ENCODE measurements at regions not wholly inside any gene's neighbourhood (a gene's known extent, or its start where the extent isn't known, plus 50 kb on each side); places are given as distances from the start of the nearest gene placed in this dataset.

- Histone ChIP-seq H3K4me3 (no peak overlapping the region), H3K9ac (no peak overlapping the region), H3K9me3 (replicated peaks in 1 of 11) (peaks cover 7 to 31% (median 27%) of the 10 kb centered on the region in 11 experiments), H3K4me1 (peaks cover 7 to 42% (median 12%) of the 10 kb centered on the region in 10 experiments; a peak in 14 of 20 replicates), H3K36me3 (peaks cover 0 to 4% (median 0%) of the 10 kb centered on the region in 11 experiments; a peak in 2 of 22 replicates), H3K27me3 (no peaks in the 10 kb centered on the region), H4K20me1 (no peaks in the 10 kb centered on the region), H3K27ac (no peak overlapping the region), H3K4me2 (peak overlapping the region in 3 of 11 experiments; percentile 8 to 35 (median 10); a peak in 3 of 22 replicates)
- TF ChIP-seq Cebpa-rat (IDR thresholded peaks at IDR 0.05), result no peak
Observed at GRCh38 chr10:124328477-124329220, 90.1 kb downstream of the OAT start.

DNA sequence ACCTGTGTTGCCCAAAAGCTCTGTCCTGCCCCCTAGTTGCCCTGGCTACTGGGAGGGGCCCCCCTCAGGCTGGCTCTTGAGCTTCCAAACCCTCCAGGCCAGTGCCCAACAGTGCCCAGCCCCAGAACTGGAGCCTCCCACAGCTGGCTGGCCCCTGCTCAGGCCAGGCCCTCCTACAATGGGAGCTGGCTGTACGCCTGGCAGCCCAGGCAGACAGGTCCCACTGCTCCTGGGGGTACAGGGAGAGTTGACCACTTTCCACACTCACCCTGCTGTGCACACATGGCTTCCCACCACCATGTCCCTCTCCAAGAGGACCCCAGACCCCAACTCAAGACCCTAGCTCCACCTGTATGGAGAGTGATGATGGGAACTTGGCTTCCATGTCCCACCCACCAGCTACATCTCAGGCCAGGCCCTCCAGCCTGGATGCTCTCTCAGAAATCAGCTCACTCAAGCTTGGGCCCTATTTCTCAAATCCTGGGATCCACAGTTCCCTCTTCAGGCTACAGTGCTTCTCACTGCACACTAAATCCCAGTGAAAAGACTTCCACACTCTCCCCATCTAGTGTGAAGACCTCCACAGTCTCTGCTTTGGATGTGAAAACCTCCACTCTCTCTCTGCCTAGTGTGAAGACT lies 92.6 kb downstream of the OAT start:
- H3K9me3 ChIP-seq (replicated peaks in 1 of 11), result peaks cover 0 to 5% (median 3%) of the 10 kb centered on the region in 11 experiments; a peak in 12 of 22 replicates
- peak overlapping the region in 1 of 11 experiments; percentile 17; a peak in 1 of 22 replicates for H3K9ac ChIP-seq
- H3K4me3 ChIP-seq, result no peak overlapping the region
- no peaks in the 10 kb centered on the region for H4K20me1 ChIP-seq
- peaks cover 7 to 40% (median 12%) of the 10 kb centered on the region in 10 experiments; a peak in 14 of 20 replicates for H3K4me1 ChIP-seq
- no peaks in the 10 kb centered on the region for H3K36me3 ChIP-seq
- peak overlapping the region in 2 of 11 experiments; percentile 0 to 8; a peak in 1 of 22 replicates for H3K27ac ChIP-seq
- peak overlapping the region in 3 of 11 experiments; percentile 45 to 80 (median 57); a peak in 6 of 22 replicates for H3K4me2 ChIP-seq
- no peaks in the 10 kb centered on the region for H3K27me3 ChIP-seq
- no peak for TF ChIP-seq Cebpa-rat (IDR thresholded peaks at IDR 0.05)

- TF ChIP-seq Cebpa-rat (IDR thresholded peaks at IDR 0.05), result no peak
- no peak overlapping the region for H3K4me3 ChIP-seq
- H3K27me3 ChIP-seq, result no peaks in the 10 kb centered on the region
- H3K4me1 ChIP-seq, result peaks cover 7 to 40% (median 12%) of the 10 kb centered on the region in 10 experiments; a peak in 14 of 20 replicates
- peak overlapping the region in 2 of 11 experiments; percentile 13 to 17; a peak in 2 of 22 replicates for H3K9ac ChIP-seq
- no peaks in the 10 kb centered on the region for H3K36me3 ChIP-seq
- peak overlapping the region in 4 of 11 experiments; percentile 18 to 80 (median 51); a peak in 6 of 22 replicates for H3K4me2 ChIP-seq
- H3K9me3 ChIP-seq (replicated peaks in 1 of 11), result no peaks in the 10 kb centered on the region
- H4K20me1 ChIP-seq, result no peaks in the 10 kb centered on the region
- H3K27ac ChIP-seq, result no peak overlapping the region; a peak in 1 of 22 replicates
Observed at GRCh38 chr10:124325633-124325914, 93.1 kb downstream of the OAT start.

DNA sequence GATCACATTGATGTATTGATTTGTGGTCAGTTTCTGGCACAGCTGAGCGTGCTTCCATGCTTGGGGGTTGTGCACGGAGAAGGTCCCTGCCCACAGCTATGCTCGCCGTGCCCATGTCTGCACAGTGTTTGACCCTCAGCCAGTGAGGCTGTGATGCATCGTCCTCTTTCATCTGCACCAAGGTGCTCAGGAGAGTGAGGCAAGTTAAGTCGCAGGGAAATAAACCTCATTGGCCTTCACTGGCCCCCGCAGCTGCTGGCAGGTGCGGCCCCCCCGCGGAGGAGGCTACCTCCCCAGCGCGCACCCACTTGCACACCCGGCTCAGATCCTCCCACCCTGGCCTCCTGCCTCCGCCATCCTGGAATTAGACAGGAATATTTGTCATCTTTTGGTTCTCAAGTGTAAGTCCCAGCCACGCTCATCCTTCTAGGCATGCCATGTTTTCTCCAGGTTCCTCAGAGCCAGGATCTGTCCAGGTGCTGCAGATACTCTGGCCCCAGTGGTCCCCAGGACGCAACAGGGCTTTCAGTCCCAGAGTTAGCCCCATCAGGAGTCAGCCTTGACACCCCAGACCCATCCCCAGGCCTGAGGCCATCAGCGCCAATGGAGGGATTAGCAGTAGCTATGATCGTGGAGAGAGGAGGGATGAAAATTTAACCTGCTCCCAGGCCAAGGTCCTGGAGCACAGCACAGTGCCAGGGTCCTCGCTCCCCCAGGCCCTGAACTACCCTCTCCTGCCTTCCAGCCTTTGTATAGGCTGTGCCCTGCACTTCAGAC lies 93.7 kb downstream of the OAT start:
- Histone ChIP-seq H3K27me3 (no peaks in the 10 kb centered on the region), H3K9me3 (replicated peaks in 1 of 11) (no peaks in the 10 kb centered on the region), H3K4me3 (no peak overlapping the region), H3K4me1 (peaks cover 7 to 40% (median 12%) of the 10 kb centered on the region in 10 experiments; a peak in 14 of 20 replicates), H4K20me1 (no peaks in the 10 kb centered on the region), H3K36me3 (no peaks in the 10 kb centered on the region), H3K4me2 (peak overlapping the region in 4 of 11 experiments; percentile 18 to 80 (median 51); a peak in 7 of 22 replicates), H3K9ac (peak overlapping the region in 1 of 11 experiments; percentile 13; a peak in 1 of 22 replicates), H3K27ac (no peak overlapping the region)
- no peak for TF ChIP-seq Cebpa-rat (IDR thresholded peaks at IDR 0.05)

DNA sequence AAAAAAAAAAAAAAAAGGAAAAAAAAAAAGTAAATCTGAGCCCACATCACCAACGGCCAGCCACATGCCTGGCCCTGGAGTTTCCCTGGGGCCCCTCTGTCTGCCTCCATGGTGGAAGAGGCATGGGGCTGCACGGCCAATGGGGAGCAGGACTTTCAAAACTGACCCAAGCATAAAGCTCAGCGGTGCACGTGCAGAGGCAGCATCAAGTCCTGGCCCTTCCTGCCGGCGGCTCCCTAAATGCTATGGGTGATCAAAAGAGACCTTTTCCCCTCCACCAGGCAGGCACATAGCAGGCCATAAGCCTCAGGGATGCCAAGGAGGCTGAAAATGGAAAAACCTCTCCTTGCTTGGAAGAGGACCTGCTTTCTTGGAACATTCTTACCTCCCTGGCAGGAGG lies 94.3 kb downstream of the OAT start:
- Histone ChIP-seq H3K27ac (no peak overlapping the region), H3K4me1 (peaks cover 4 to 40% (median 10%) of the 10 kb centered on the region in 10 experiments; a peak in 14 of 20 replicates), H3K9me3 (replicated peaks in 1 of 11) (no peaks in the 10 kb centered on the region), H3K27me3 (no peaks in the 10 kb centered on the region), H3K4me3 (no peak overlapping the region), H3K4me2 (peak overlapping the region in 4 of 11 experiments; percentile 3 to 80 (median 32); a peak in 6 of 22 replicates), H3K36me3 (no peaks in the 10 kb centered on the region), H3K9ac (no peak overlapping the region), H4K20me1 (no peaks in the 10 kb centered on the region)
- no peak for TF ChIP-seq Cebpa-rat (IDR thresholded peaks at IDR 0.05)

- Histone ChIP-seq H3K4me2 (peak overlapping the region in 4 of 11 experiments; percentile 7 to 57 (median 30); a peak in 5 of 22 replicates), H3K4me3 (no peak overlapping the region), H3K9me3 (replicated peaks in 1 of 11) (no peaks in the 10 kb centered on the region), H3K4me1 (peaks cover 0 to 40% (median 7%) of the 10 kb centered on the region in 10 experiments; a peak in 9 of 20 replicates), H4K20me1 (no peaks in the 10 kb centered on the region), H3K36me3 (no peaks in the 10 kb centered on the region), H3K9ac (no peak overlapping the region), H3K27me3 (no peaks in the 10 kb centered on the region), H3K27ac (no peak overlapping the region)
- TF ChIP-seq Cebpa-rat (IDR thresholded peaks at IDR 0.05), result no peak
Observed at GRCh38 chr10:124323806-124324205, 94.9 kb downstream of the OAT start.

- peak overlapping the region in 3 of 11 experiments; percentile 30 to 57 (median 31); a peak in 5 of 22 replicates for H3K4me2 ChIP-seq
- H3K9me3 ChIP-seq (replicated peaks in 1 of 11), result no peaks in the 10 kb centered on the region
- no peaks in the 10 kb centered on the region for H3K36me3 ChIP-seq
- H3K4me3 ChIP-seq, result no peak overlapping the region
- H4K20me1 ChIP-seq, result no peaks in the 10 kb centered on the region
- peaks cover 0 to 40% (median 7%) of the 10 kb centered on the region in 10 experiments; a peak in 8 of 20 replicates for H3K4me1 ChIP-seq
- no peaks in the 10 kb centered on the region for H3K27me3 ChIP-seq
- no peak for TF ChIP-seq Cebpa-rat (IDR thresholded peaks at IDR 0.05)
- no peak overlapping the region for H3K27ac ChIP-seq
- no peak overlapping the region for H3K9ac ChIP-seq
Observed at GRCh38 chr10:124323111-124323725, 95.5 kb downstream of the OAT start.

DNA sequence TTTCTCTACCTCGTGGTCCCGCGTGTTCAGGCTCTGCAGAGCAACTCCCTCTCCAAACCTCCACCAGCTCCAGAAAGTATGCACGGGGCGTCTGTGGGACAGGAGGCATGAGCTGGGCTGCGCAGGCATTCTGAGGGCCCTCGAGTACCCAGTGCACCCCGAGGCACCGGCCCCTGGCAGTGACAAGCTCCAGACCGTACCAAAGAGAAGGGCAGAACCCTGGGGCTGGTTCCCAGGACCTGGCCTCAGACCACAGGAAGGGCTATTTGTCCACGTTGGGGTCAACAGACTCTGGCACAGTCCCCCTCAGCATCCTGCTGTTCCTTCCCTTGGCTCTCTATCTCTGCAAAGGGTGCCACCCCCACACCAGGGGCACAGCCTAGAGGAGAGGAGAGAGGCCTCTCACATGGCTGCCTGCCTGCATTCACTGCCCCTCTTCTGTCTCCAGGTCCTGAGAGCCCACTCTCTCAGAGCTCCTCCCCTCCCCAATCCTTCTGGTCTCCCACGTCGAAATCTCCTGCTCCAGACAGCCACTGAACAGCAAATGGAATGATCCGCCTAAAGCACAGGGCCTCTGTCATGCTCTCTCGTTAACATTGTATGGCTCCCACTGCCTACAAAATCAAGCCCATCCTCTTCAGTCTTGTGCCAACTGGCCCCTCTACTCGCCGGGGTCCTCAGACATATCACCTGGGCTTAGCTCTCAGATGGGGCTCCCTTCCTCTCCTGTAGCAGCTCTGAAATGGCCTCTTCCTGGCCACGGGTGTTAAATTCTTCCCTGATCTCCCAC lies 96.3 kb downstream of the OAT start:
- Histone ChIP-seq H4K20me1 (no peaks in the 10 kb centered on the region), H3K27ac (no peak overlapping the region), H3K4me3 (no peak overlapping the region), H3K9me3 (replicated peaks in 1 of 11) (no peaks in the 10 kb centered on the region), H3K4me1 (peaks cover 0 to 40% (median 7%) of the 10 kb centered on the region in 10 experiments; a peak in 8 of 20 replicates), H3K27me3 (no peaks in the 10 kb centered on the region), H3K36me3 (no peaks in the 10 kb centered on the region), H3K9ac (no peak overlapping the region), H3K4me2 (peak overlapping the region in 1 of 11 experiments; percentile 31; a peak in 1 of 22 replicates)
- TF ChIP-seq Cebpa-rat (IDR thresholded peaks at IDR 0.05), result no peak
